Small intestine (tissue), 7 donors: ENCODE measurements at regions not wholly inside any gene's neighbourhood (a gene's known extent, or its start where the extent isn't known, plus 50 kb on each side); places are given as distances from the start of the nearest gene placed in this dataset.
"Not testable (repeated sequence)": the region's sequence is repeated elsewhere in the genome, so short reads cannot be mapped to it uniquely, and the experiment has no call there.

Source experiments
- DNase-seq, 2 donors: peaks; one replicate each; pipeline versions ENCODE4 v3.0.0 to v3.0.0-alpha.2; 2013
- FAIRE-seq: peaks from 2 replicates; lab custom pipeline; 2012; peaks lifted over from hg19 to GRCh38; lab: Jason Lieb, UNC
- H3K27ac ChIP-seq, 3 donors: one replicate each; pipeline ENCODE4 v1.5.1; 2013; ENCODE audit warnings: low read length in 2 of 3, mild to moderate bottlenecking in 2 of 3, control low read depth in 1 of 3, inconsistent platforms in 1 of 3, low read depth in 1 of 3, moderate library complexity in 1 of 3
- H3K27me3 ChIP-seq, 3 donors: one replicate each; pipeline ENCODE4 v1.6.1; 2013; ENCODE audit warnings: low read length in 3 of 3, inconsistent platforms in 1 of 3; ENCODE audit not compliant: control insufficient read depth in 3 of 3, insufficient read depth in 3 of 3
- H3K36me3 ChIP-seq, 3 donors: one replicate each; pipeline ENCODE4 v1.6.1; 2013; ENCODE audit warnings: low read length in 3 of 3, inconsistent platforms in 1 of 3, low read depth in 1 of 3, mild to moderate bottlenecking in 1 of 3, moderate library complexity in 1 of 3; ENCODE audit not compliant: control insufficient read depth in 3 of 3, insufficient read depth in 2 of 3
- H3K4me1 ChIP-seq, 3 donors: one replicate each; pipeline ENCODE4 v1.6.1; 2013; ENCODE audit warnings: low read length in 2 of 3, inconsistent platforms in 1 of 3, low read depth in 1 of 3, mild to moderate bottlenecking in 1 of 3, moderate library complexity in 1 of 3; ENCODE audit not compliant: control insufficient read depth in 3 of 3, insufficient read depth in 2 of 3
- H3K4me3 ChIP-seq, 3 donors: one replicate each; pipeline ENCODE4 v1.5.1; 2013; ENCODE audit warnings: low read length in 3 of 3, control low read depth in 1 of 3, inconsistent platforms in 1 of 3, low read depth in 1 of 3, mild to moderate bottlenecking in 1 of 3, moderate library complexity in 1 of 3
- H3K9me3 ChIP-seq, 2 donors: one replicate each; pipeline ENCODE4 v1.6.1; 2013; ENCODE audit warnings: low read depth in 1 of 2, low read length in 1 of 2; ENCODE audit not compliant: control insufficient read depth in 2 of 2, insufficient read depth in 1 of 2
- WGBS, 3 donors: extraction: QIAGEN DNeasy Blood & Tissue Kit; methylation state at CpG; one replicate each; pipeline ENCODE4 v1.1.7; 2013; 5-methylcytosine and 5-hydroxymethylcytosine counted together
- donor health status: healthy with polysubstance abuse.
- donor health status: control.
- donor health status: control.
- donor health status: Bipolar disorder and iron deficiency.
- donor health status: healthy.

DNA sequence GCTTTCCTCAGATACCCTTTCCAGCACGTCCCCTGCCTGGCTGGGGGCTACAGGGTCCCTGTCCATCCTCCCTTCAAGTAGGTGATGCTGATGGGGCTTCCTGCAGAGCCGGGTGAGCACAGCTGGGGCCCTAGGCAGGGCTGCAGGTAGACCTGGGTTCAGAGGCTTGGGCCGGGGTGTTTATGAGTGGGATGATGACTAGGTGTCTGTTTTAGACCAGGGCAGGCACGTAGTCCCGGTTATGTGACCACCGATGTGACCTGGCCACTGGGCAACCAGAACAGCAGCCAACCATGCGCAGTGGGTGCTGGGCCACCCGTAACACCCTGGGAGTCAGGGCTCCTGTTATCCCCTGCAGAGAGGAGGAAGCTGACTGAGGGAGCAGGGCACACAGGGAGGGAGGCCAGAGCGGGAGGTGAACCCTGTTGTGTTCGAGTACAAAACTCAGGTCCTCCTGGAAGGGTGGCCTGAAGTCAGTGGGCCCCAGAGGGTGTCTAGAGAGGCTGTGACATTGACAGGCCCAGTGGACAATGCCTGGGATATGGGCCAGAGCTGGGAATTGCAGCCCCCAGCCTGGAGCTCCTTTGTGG lies 101.6 kb downstream of the PLXNA1 start:
- peaks cover 0 to 2% (median 2%) of the 10 kb centered on the region in 3 donors for H3K27me3 ChIP-seq
- no peaks in the 10 kb centered on the region for H3K36me3 ChIP-seq
- H3K27ac ChIP-seq: no peak overlapping the region
- no peak overlapping the region for H3K4me3 ChIP-seq
- no peak for FAIRE-seq
- peaks cover 0 to 2% of the 10 kb centered on the region in 2 donors for H3K9me3 ChIP-seq
- no peak for DNase-seq
- WGBS, 3 donors: 67 to 82% (median 68%) methylated on average over 10 of the region's 10 CpGs
- H3K4me1 ChIP-seq: no peaks in the 10 kb centered on the region

DNA sequence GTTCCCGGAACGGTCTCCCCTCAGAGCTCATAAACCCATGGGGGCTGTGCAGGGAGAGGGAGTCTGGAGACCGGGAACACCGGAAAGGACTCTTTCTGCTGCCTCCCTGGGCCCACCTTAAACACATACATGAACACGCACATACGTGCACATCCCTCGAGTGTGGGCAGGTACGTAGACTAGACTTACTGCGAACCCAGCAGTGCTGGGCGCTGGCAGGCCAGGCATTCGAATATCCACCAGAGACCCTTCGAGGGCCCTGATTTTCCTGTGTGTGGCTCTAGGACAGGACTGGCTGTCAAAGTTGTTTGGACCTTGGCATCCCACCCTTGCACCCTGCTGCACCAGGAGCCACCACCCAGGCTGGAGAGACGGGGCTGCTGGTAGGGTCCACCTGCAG lies 102.7 kb downstream of the PLXNA1 start:
- no peak for DNase-seq
- peaks cover 0 to 2% (median 2%) of the 10 kb centered on the region in 3 donors for H3K27me3 ChIP-seq

DNA sequence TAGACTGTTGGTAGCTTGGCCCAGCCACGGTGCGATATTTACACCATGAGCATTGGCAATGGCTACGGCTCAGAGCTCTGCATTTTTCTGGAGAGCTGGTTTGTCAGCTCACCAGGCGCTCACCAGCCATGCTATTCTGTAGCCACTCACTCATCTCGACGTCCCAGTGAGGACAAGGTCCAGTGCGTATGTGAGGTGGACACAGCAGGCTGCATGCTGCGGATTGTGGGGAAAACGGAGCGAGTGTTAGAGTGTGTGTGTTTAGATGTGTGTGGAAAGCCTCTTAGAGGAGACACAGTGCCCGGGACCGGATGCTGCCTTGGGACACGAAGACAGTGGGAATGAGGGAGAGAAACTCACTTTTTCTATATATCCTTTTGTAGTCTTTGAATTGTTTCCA lies 103.7 kb downstream of the PLXNA1 start:
- not testable (repeated sequence) for H3K27ac ChIP-seq, FAIRE-seq, H3K36me3 ChIP-seq, DNase-seq, H3K4me3 ChIP-seq, H3K4me1 ChIP-seq, H3K9me3 ChIP-seq, H3K27me3 ChIP-seq
- WGBS, 3 donors: 77 to 86% (median 81%) methylated on average over 13 of the region's 13 CpGs

More for the DNA sequence above, 102.7 kb downstream of the PLXNA1 start:
- Histone ChIP-seq H3K4me1 (no peaks in the 10 kb centered on the region), H3K4me3 (no peak overlapping the region), H3K36me3 (no peaks in the 10 kb centered on the region), H3K27ac (no peak overlapping the region), H3K9me3 (peaks cover 0 to 2% of the 10 kb centered on the region in 2 donors)
- no peak for FAIRE-seq
- 86 to 90% (median 89%) methylated on average over 13 of the region's 13 CpGs for WGBS, 3 donors

DNA sequence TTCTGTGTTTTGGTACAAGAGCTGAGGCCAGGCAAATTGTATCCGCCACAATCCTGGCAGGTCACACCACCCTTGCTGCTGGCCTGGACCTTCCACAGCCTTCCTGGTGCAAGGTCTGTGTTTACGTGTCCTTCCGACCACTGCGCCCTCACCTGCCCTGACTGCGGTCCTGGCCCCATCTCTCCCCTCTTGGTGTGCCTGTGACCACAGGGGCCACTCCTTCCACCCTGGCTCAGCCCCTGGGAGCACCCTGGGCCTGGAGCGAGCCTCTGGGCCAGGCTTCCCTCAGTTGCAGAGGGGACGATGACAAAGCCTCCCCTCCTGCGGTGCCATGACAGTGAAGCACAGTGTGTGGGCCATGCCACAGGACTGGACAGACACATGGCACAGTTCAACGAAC lies 104.5 kb downstream of the PLXNA1 start:
- peaks cover 0 to 2% (median 2%) of the 10 kb centered on the region in 3 donors for H3K27me3 ChIP-seq
- no peak overlapping the region for H3K27ac ChIP-seq
- no peaks in the 10 kb centered on the region for H3K36me3 ChIP-seq
- WGBS, 3 donors: 79 to 85% (median 79%) methylated on average over 9 of the region's 9 CpGs
- no peak overlapping the region for H3K4me3 ChIP-seq
- H3K9me3 ChIP-seq: peaks cover 0 to 2% of the 10 kb centered on the region in 2 donors
- peaks cover 0 to 4% (median 0%) of the 10 kb centered on the region in 3 donors for H3K4me1 ChIP-seq
- FAIRE-seq: no peak
- no peak for DNase-seq

DNA sequence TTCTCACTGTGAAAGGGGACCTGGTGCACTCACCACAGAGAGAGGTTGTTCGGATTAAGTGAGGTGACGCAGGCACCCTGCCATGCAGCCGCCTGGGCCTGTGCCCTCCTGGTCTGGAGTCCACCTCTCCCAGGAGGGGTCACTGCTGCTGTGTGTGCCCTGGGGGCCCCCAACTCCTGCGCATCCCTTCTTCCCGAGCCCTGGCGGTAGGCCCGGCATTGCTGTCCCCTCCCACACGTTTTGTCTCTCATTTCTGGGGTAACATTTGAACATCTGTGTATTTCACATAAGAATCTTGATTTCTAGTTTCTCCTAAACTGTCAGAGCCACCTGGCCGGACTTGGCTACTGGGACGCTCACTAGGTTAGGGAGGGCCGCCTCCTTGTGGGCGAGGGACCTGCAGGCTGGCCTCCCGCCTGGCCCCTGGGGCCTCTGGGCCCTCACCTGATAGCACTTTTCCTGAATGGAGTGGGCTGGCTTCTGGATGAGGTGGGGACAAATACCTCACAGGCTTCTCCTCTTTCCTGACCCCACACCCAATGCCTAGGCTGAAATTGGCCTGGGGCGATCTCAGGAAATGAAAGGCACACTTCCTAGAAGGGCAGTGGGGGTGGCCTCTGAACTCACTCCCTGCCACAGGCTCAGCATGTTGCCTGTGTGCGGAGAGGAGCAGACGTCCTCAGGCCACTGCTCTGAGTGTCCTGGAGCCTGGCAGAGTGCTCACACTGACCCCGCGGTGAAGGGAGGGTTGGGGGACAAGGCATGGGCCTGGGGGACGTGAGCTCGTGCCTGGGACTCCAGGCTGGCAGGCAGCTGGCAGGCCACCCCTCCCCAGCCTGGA lies 104.2 kb upstream of the PRR23E start:
- H3K4me3 ChIP-seq: no peak overlapping the region
- peaks cover 0 to 2% of the 10 kb centered on the region in 2 donors for H3K9me3 ChIP-seq
- H3K4me1 ChIP-seq: peaks cover 0 to 9% (median 0%) of the 10 kb centered on the region in 3 donors
- H3K36me3 ChIP-seq: no peaks in the 10 kb centered on the region
- 83 to 87% (median 84%) methylated on average over 20 of the region's 20 CpGs for WGBS, 3 donors
- FAIRE-seq (no peak), DNase-seq (no peak)
- peaks cover 0 to 2% (median 2%) of the 10 kb centered on the region in 3 donors for H3K27me3 ChIP-seq
- H3K27ac ChIP-seq: no peak overlapping the region

DNA sequence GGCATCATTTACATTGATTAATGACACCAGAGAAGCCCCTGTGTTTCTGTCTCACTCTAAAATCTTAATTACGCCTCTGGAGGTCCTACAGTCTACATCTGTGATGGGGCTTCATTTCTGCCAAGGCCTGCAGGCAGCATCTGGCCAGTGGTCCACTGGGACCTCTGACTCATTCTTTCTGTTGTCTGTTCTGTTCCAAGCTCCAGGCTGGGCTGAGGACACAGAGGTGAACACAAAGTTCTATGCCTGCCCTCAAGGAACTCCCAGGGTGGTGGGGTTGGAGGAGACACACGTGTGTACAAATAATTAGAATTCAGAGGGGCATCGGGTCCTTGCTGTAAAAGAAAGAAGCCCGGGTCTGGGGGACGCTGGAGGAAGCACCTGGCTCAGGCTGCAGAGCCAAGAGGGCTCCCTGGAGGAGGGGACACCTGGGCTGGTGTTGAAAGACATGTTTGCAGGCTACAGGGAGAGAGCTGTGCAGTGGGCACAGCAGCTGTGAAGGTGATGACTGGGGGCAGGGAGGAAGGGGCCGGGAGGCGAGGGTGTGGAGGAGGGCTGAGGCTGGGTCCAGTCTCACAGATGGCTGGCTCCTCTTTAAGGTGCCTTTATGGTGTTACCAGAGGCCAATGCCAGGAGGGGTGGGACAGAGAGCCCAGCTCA lies 103.3 kb upstream of the PRR23E start:
- Histone ChIP-seq H3K36me3 (no peaks in the 10 kb centered on the region), H3K9me3 (peaks cover 0 to 2% of the 10 kb centered on the region in 2 donors), H3K27me3 (peaks cover 0 to 2% (median 0%) of the 10 kb centered on the region in 3 donors), H3K4me1 (peaks cover 0 to 9% (median 0%) of the 10 kb centered on the region in 3 donors), H3K4me3 (no peak overlapping the region), H3K27ac (no peak overlapping the region)
- DNase-seq (no peak), FAIRE-seq (no peak)
- WGBS, 3 donors: 72 to 77% (median 76%) methylated on average over 7 of the region's 7 CpGs

DNA sequence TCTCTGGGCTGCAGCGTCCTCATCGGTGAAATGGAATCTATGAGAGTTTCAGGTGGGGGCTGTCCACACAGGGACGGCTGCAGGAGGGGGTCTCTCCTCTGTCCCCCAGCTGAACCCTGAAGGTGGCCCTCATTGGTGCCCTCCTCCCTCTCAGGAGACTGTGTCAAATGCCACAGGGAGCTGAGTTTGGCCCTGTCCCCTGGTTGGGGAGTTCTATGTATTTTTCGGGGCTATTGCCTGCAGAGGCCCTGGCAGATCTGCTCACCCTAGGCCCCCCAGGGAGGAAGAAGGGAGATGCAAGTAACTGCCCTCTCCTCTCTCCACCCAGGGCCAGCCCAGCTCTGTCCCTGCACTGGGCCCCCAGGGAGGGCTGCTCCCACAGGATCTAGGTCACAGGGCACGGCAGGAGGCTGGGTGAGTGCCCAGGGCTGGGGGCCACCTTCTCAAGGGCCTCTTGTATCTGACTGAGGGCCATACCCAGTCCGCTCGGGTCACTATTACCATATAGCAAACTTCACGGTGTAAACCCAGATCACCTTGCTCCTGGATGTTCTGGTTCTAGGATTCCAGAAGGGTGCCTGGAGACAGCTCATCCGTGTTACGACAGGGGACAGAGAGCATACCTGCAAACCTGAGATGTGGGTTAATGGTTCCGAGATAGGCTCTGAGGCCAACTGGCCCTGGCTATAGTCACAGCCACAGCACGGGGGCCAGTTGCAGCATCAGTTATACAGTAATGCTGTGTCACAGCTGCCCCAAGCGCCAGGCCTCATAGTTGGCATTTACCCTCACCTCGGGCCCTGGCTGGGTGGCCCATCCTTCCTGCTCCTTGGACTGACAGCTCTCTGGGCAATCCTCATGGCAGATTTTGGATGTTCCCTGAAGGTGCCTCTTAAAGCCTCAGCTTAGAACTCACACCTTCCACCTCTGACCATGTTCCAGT lies 102.4 kb upstream of the PRR23E start:
- WGBS, 3 donors: 69 to 83% (median 82%) methylated on average over 14 of the region's 14 CpGs
- FAIRE-seq (no peak), DNase-seq (peak in 1 of 2 donors; percentile 32)
- Histone ChIP-seq H3K4me1 (peaks cover 0 to 9% (median 0%) of the 10 kb centered on the region in 3 donors), H3K4me3 (no peak overlapping the region), H3K27ac (no peak overlapping the region), H3K9me3 (peaks cover 0 to 2% of the 10 kb centered on the region in 2 donors), H3K27me3 (no peaks in the 10 kb centered on the region), H3K36me3 (no peaks in the 10 kb centered on the region)
